ENCODE measurements at regions not wholly inside any gene's neighbourhood (a gene's known extent, or its start where the extent isn't known, plus 50 kb on each side); places are given as distances from the start of the nearest gene placed in this dataset.
"Not testable (repeated sequence)": the region's sequence is repeated elsewhere in the genome, so short reads cannot be mapped to it uniquely, and the experiment has no call there.

- no peak for DNase-seq
Observed at GRCh38 chr1:79966438-79966837, 959.9 kb upstream of the ADGRL4 start.

GRCh38 chr1:79959635-79960034 lies 953.1 kb upstream of the ADGRL4 start:
- DNase-seq: no peak

GRCh38 chr1:79955966-79956365 lies 949.4 kb upstream of the ADGRL4 start:
- no peak for DNase-seq

- no peak for DNase-seq
Observed at GRCh38 chr1:79950511-79950910, 944.0 kb upstream of the ADGRL4 start.

GRCh38 chr1:79945391-79945790 lies 938.9 kb upstream of the ADGRL4 start:
- no peak for DNase-seq

GRCh38 chr1:79929356-79929755 lies 922.8 kb upstream of the ADGRL4 start:
- DNase-seq: no peak

- DNase-seq: no peak
Observed at GRCh38 chr1:79928901-79929300, 922.4 kb upstream of the ADGRL4 start.

GRCh38 chr1:79920960-79921669 lies 914.6 kb upstream of the ADGRL4 start:
- DNase-seq: peak; percentile 66

GRCh38 chr1:79914896-79915295 lies 908.4 kb upstream of the ADGRL4 start:
- DNase-seq: peak; percentile 55

- no peak for DNase-seq
Observed at GRCh38 chr1:79912813-79913212, 906.3 kb upstream of the ADGRL4 start.

- DNase-seq: no peak
Observed at GRCh38 chr1:79903321-79903720, 896.8 kb upstream of the ADGRL4 start.

- no peak for DNase-seq
Observed at GRCh38 chr1:79902418-79902817, 895.9 kb upstream of the ADGRL4 start.

- DNase-seq: no peak
Observed at GRCh38 chr1:79899914-79900313, 893.4 kb upstream of the ADGRL4 start.

GRCh38 chr1:79896140-79896539 lies 889.6 kb upstream of the ADGRL4 start:
- no peak for DNase-seq

- DNase-seq: no peak
Observed at GRCh38 chr1:79895573-79895972, 889.0 kb upstream of the ADGRL4 start.

GRCh38 chr1:79894129-79894528 lies 887.6 kb upstream of the ADGRL4 start:
- DNase-seq: not testable (repeated sequence)

GRCh38 chr1:79887059-79887458 lies 880.5 kb upstream of the ADGRL4 start:
- DNase-seq: no peak

- no peak for DNase-seq
Observed at GRCh38 chr1:79885101-79885500, 878.6 kb upstream of the ADGRL4 start.

- no peak for DNase-seq
Observed at GRCh38 chr1:79877086-79877485, 870.6 kb upstream of the ADGRL4 start.

GRCh38 chr1:79875187-79875586 lies 868.7 kb upstream of the ADGRL4 start:
- no peak for DNase-seq

- no peak for DNase-seq
Observed at GRCh38 chr1:79874289-79874688, 867.8 kb upstream of the ADGRL4 start.

GRCh38 chr1:79859212-79859948 lies 852.9 kb upstream of the ADGRL4 start:
- DNase-seq: no peak

- DNase-seq: no peak
Observed at GRCh38 chr1:79852004-79852403, 845.5 kb upstream of the ADGRL4 start.

- DNase-seq: no peak
Observed at GRCh38 chr1:79849388-79849787, 842.9 kb upstream of the ADGRL4 start.

GRCh38 chr1:79848316-79848715 lies 841.8 kb upstream of the ADGRL4 start:
- no peak for DNase-seq

Data from NCI-H1105 treated with DMSO at 0.1 percent for 48 hours (cell line).